NCI-H2081 treated with DMSO at 0.1 percent for 48 hours (cell line): ENCODE measurements at regions not wholly inside any gene's neighbourhood (a gene's known extent, or its start where the extent isn't known, plus 50 kb on each side); places are given as distances from the start of the nearest gene placed in this dataset.

ENCODE experiments used
- DNase-seq: peaks from one replicate; lab custom pipeline; 2025; lab: John Stamatoyannopoulos, UW

DNA sequence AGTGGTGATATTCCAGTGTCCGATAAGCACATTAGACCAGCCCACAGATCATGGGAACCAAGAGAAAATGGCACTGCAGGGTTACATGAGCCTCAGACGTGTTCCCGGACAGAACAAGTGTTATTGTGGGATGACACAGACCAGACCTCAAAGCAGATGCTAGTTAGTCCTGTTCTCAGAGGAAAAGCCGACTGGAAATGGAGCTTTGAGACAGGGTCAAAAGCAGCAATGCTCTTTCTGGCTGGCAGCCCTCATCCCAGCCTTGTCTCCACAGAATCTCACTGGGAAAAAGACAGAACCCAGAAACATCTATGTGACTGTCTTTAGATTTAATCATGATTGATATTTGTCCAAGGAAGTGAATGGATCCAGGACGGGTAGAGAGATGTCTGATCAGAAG lies 506.8 kb downstream of the INSC start:
- no peak for DNase-seq

DNA sequence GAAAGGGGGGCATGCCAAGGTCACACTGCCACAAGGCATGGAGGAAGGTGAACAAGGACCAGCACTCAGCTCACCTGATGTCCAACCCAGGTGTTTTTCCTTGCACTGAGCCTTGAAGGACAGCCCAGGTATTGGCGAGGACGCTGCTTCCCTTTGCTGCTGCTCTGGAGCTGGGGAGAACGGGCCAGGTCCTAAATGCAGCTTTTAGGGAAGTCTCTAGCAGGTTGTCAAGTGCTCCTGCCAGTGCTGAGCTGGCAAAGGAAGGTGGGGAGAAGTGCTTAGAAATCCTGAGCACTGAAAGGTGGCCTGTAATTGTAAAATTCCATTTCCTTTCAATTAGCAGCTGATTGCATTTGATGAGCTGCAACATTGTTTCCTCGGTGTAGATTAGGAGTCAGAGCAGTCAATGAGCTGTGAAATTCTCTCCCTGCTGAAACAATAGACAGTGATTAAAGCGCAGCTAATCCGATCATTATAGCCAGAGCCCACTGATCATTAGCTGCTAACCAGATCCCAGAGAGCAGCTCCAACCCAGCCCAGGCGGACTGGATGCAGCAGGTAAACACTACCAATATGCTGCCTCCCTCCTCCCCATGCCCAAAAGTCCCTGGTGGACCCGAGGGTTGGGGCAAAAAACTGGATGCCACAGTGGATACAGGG lies 507.6 kb downstream of the INSC start:
- no peak for DNase-seq

DNA sequence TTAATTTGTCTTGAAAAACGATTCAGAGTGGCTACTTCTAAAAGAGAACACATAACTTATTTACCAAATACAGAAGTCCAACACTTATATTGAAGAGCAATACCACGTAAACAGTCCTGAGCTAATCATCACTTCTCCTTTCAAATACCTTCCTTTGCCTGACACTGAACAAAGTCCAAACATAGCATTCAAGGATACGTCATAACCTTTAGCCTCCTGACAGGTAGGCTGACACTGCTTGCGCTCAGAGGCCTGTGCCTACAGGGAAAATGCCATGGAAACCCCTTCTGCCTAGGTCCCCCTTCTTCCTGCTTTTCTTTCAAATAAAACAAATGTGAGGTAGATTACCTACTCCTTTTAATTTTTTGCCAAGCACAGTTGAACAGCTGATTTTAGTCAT lies 510.0 kb downstream of the INSC start:
- DNase-seq, result no peak

DNA sequence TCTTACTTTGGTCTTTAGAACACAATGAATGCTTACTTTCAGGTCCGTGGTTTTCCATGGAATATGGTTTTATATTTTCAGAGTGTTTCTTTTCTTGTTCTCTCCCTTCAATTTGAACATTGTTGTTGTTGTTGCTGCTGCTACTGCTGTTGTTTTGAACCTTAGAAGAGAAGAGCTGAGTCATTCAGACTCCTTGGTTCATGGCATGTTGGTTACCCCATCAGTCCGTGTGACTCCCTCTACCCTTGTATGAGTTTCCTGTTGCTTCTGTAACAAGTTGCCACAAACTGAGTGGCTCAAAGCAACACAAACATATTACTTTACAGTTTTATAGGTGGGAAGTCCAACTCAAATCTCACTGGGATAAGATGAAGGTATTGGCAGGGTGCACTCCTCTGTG lies 511.0 kb downstream of the INSC start:
- no peak for DNase-seq

DNA sequence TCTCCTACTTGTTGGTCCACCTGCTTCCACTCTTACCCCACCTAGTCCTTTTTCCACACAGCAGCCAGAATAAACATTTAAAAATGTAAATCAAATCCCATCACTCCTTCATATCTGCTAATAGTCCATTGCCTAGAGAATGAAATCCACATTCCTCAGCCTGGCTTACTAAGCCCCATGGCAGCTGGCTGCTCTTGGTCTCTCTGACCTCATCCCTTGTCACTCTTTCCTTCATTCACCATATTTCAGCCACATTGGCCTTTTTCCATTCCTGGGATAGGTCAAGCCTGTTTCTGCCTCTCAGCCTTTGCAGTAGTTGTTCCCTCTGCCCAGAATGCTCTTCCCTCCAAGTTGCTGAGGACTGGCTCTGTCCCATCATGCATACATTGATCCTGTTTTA lies 512.8 kb downstream of the INSC start:
- no peak for DNase-seq

DNA sequence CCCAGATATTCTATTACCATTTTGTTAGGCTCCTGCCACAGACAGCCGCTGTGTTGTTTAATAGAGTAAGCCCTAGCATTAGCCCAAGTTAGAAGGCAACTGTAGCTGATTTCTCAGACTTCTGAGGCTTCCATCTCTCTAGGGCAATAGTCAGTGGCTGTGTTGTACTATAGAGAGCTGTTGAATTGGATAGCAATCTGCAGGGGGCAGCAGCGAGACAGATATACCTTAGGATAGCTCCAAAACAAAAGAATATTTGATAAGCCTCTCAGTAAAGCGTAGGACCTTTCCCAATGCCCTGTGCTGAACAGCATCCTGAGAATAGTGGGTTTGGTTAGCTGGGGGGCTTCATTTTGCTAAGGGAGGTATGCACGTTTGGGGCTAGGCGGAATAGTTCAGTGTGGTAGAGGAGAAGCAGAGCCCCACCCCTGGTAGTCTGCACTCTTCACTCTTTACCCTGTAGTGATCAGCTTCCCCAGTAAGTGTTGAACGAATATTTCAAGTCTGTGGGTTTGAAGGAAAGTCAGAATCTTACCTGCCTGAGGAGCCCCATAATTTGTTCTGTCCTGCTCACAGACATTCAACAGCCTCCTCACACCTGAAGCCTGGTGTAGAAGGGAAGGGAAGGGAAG lies 515.1 kb downstream of the INSC start:
- no peak for DNase-seq

DNA sequence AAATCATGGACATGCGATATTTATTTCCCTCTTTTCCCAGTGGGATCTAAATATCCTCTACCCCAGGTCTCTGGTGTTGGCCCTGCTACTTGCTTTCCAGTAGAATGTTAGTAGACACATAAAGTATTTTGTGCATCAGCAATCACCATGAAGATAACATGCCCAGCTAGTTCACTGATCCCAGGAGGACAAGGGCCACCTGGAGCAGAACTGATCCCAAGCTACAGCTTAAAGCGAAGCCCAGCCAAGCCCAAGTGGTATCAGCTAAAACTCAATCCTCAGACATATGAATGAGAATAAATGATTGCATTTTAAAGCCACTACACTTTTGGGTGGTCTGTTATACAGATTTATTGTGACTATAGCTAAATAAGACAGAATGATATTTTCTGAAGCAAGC lies 516.2 kb downstream of the INSC start:
- DNase-seq, result no peak

DNA sequence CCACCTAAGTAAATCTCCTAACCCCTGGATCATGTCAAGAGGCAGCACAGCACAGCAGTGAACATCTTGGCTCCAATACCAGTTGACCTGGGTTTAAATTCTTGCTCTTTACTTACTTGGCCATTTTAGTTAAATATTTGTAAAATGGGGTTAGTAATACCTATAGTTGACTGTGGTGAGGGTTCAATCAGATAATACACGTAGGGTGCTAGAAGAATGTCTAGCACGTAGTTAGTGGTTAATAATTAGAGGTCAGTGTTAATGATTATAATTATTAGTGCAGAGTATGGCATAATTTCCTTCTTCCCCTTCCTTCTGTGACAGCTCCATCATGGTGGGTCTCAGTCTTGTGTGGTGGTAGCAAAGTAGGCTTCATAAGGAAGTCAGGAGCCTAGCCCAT lies 520.8 kb downstream of the INSC start:
- no peak for DNase-seq

DNA sequence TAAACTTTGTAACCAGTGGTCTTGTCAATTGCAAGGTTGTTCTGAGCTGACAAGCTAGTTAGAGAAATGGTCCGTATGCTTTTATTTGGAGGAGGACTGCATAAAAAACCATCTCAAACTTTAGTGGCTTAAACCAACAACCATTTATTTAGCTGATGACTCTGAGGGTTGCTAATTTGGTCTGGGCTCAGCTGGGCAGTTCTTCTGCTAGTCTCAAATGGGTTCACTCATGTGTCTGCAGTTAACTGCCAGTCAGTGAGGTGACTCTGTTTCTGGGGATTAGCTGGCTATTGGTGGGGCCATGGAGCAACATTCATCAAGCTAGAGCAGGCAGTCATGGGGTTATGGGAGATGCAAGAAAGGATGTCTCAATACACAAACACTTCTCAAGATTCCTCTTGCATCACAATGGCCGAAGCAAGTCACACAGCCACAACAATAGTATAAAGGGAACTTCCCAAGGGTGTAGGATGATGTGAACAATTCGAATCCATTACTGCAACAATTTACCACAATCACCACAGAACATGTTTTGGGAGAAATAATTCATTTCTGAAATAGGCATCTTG lies 521.9 kb downstream of the INSC start:
- no peak for DNase-seq

DNA sequence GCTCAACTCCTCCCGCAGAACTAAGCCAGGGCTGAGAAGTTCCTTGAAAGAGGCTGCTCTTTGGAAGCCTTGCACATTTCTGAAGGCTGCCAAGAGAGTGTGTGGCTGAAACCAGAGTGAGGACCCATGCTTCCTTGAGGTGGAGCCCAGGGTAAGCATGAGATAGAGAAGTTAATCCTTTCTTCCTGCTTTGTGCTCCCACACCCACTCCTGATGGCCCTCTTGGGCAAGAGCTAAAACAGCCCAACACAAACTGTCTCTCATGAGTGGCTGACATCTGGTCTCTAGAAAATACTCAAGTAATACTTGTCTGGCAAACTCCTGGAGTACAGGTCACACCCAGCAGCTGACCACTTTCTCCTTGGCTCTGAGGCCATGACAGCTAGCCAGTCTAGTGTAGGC lies 523.7 kb downstream of the INSC start:
- DNase-seq, result no peak

DNA sequence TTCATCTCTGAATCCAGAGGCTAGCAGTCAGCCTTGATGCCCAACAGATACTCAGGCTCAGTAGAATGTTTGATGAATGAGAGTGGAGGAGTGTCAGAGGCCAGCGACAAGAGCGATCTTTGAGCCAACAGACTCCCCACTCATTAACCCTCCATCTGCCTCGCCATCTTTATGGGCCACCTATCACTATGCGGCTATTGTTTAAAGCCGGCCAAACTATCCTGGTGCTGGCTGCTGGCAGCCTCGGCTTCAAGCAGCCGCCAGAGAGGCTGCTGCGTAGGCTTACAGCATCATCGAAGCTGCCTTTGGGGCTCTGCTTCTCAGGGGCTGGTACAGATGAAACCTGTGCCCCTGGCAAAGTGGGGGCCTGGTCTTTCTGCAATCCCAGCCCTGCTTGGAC lies 525.6 kb downstream of the INSC start:
- DNase-seq, result no peak

DNA sequence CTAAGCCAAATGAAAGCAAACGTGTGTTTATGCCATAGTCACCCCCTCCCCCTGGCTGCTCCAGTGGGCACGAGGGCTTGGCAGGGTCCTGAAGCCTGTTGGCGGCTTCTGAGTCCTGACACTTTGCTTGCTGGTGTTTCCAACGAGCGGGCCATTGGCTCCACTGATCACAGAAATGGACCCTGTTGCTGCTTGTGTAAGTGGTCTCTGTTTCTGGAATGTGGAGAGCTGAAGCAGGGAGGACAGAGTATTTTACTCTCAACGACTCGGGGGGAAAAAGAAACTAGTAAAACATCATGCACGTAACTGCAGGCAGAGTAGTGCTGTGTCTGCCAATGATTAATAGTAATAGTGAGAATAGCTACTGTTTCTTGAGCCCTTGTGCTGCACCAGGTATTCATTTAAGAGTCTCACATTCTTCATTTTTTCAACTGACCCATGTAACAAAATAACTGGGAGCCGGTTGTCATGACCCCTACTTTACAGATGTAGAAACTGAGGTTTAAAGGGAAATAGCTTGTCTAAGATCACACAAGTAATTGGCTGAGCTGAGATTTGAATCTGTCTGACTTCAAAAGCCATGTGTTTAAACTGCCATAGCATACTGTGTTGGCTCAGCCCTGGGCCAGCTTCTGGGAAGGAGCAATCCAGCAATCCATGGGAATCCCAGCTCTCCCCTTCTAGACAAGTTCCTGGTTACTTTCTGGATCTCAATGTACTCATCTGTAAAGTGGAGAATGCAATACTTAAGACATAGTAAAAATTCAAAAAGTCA lies 526.7 kb downstream of the INSC start:
- no peak for DNase-seq

DNA sequence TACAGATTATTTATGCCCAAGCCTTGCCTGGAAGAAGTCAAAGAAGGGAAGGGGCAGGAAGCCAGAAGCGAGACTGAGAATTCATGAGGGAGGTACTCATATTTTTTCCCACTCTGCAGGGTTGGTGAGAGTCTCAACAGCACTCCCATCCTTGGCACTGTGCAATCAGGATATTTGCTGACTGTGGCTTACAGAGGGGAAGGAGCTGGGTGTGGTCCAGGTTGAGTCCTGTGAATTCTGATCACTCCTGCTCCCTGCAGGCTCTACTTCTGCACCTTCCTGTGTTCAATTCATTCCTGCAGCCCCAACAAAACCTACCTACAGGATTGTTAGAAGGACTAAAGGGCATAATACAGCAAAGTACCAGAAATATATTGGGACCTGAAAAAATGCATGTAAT lies 530.5 kb downstream of the INSC start:
- no peak for DNase-seq

DNA sequence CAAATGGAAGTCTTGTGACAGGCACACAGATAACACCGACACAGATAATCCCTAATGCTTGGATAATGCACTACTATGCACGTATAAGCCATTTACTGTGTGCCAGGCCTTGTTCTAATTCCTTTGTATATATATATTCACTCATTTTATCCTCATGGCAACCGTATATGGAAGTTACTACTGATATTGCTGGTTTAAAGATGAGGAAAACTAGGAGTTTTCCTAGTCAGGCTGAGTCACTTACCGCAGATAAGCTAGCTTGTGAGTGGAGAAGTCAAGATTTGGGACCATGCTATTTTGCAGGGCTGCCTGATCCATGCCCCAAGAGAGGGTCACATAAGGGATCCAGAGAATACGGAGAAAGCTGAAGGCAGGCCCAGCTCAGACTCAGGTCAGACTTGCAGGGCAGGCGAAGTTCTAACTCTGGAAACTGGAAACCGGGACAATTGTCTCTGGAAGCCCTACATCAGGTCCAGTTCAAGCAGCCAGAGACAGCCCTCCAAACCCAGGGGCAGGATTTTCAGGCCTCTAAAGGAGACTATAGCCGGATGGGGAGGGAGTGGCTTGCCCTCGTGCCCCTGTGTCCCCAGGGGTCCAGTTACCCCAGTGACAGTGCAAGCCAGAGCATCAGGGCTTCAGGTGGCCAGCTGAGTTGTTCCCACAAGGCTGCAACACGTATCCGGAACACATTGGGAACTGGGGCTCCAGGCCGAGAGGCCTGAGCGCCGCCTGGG lies 534.8 kb downstream of the INSC start:
- DNase-seq, result no peak

DNA sequence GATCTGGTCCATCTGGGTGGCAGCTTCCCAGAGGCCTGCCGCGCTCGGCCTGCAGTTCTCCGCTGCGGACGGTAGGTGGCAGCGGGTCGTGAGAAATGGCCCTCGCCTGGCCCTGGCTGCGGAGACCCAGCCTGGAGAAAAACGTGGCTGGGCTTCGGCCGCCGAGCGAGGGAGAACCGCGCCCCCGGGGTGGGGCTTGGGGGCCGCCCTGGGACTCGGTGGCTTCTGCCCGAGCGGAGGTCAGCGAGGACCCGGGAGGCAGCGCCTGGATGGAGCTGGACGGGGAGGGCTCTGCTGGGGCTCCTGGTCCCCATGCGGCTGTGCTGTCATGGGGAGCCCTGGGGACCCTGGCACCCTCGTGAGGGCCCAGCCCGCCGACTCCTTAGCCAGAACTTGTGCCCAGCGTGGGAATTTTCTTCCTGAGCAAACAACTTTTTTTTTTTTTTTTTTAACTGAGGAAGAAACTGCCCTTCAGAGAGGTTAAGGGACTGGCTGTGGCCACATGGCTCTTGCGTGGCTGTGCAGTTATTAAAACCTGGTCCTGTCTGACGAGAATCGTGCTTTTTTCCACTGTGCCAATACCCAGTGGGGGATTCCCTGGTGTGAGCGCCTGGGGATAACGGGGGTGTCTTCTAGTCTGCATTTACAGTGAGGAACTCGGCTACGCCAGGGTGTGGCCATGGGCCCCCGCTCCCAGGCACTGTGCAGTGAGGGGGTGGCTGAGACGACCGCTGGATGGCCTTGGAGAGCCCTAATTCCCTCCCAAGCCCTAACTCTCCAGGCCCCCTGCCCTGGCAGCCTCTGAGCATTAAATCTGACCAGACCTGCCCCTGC lies 535.6 kb downstream of the INSC start:
- peak; percentile 28 for DNase-seq

DNA sequence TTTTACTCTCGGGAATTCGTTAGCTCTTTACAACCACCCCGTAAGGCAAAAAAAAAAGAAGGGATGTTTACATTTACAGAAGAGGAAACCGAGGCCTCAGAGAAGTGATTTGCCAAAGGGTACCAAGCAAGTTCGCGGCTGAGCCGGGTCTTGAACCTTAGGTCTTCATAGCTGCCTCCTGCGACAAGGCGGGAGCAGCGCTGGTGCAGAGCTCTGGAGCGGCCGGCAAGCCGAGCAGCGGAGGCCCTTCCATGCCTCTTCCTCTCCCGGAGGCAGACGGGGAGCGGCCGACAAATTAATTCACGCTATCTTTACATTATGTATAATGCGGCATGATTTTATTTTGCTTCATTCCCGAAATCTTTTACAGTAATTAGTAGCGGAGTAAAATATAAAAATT lies 536.3 kb downstream of the INSC start:
- no peak for DNase-seq

DNA sequence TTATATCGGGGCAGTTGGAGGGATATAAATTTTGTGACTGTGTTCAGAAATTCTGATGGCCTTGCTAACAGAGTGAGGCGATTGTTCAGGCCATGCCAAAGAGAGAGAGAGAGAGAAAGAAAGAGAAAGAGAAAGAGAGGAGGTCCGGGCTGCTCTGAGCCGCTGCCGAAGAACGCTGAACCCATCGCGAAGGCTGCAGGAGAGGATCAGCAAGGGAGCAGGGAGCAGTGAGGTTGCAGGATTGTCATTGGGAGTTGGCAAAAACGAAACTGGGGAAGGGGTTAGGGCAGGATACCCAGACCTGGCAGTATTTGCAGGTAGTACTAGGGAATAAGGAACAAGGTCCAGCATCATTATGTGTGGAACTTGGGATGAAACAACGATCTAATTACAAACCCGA lies 537.1 kb downstream of the INSC start:
- no peak for DNase-seq

DNA sequence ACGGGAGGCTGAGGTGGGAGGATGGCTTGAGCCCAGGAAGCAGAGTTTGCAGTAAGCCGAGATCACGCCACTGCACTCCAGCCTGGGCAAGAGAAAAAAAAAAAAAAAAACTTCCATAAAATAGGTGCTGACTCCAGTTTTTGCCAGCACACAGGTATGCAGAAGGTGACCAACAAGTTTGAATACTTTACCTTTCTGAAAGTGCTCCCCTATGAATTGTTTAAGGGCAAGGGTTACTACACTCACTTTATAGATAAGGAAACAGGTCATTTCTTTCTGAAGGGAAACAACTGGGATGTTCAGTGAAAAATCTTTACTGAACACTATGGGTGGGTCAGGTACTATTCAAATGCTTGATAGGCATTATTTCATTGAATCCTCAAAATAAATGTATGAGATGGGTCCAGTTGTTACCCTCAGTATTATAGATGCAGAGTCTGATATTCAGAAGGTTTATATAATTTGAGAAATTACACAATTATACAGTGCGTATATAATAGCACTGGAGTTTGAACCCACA lies 538.5 kb downstream of the INSC start:
- no peak for DNase-seq

DNA sequence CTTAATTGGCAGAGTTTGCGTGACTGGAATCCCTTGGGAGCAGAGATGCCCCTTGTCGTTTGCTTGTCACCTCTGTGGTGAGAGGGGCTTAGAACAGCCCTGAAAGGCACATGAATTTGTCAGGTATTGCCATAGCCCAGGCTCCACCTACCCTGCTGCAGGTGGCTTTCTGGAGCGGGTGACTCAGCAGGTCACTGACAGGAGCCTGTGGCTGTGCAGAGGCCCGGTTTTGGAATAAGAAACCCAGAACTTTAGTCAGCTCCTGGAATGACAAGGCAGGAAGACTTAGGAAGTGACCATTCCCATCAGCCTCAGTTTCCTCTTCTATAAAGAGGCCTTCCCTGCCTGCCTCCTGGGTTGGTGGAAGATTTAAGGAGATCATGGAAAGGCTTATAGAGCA lies 539.7 kb downstream of the INSC start:
- DNase-seq, result no peak

DNA sequence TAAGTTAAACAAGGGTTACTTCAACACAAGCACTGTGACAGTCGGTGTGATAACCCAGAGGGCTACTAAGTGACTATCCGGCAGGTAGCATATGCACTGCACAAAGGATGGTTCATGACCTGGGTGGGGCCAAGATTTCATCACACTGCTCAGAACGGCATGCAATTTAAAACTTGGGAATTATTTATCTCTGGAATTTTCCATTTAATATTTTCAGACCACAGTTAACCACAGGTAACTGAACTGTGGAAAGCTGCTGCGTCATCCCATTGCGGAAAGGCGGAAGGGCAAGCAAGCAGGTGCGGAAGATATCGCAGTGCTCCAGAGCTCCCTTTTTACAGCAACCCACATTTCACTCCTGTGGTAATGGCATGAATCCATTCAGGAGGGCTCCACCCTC lies 540.8 kb downstream of the INSC start:
- no peak for DNase-seq

DNA sequence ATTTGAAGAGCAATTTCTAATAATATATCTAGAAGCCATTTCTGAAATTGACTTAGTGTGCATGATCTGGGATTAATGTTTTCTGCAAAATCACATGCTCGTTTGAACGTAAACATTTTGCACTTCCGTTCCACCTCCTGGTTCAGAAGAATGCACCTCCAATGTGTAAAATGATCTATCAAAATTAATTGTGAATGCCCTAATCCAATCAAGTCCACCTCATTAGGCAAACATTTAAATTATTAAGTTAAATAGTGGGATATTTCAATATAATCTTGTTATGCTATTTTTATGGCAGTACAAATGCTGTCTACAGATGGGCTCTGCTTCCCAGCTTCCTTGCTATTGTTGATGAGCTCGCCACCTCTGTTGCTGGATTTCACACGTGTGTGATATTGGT lies 542.5 kb downstream of the INSC start:
- no peak for DNase-seq
